CD14-positive monocyte (primary cell): ENCODE measurements at regions not wholly inside any gene's neighbourhood (a gene's known extent, or its start where the extent isn't known, plus 50 kb on each side); places are given as distances from the start of the nearest gene placed in this dataset.

Experiments
- DNase-seq, 3 donors: peaks; one replicate each; pipeline ENCODE4 v3.0.0-alpha.2; 2011 to 2022
- H2AFZ ChIP-seq: 2 replicates; pipeline ENCODE4 v1.6.0; 2012; ENCODE audit warnings: mild to moderate bottlenecking, low read depth, low read length, inconsistent platforms; ENCODE audit not compliant: insufficient read depth, poor library complexity, severe bottlenecking
- H3K27ac ChIP-seq, 2 donors: 1 replicate in 1 of 2; 2 replicates in 1 of 2; pipeline ENCODE4 v1.5.1; 2012 to 2013; ENCODE audit warnings: low read length in 2 of 2, control low read depth in 1 of 2, inconsistent platforms in 1 of 2, low read depth in 1 of 2, mild to moderate bottlenecking in 1 of 2
- H3K27me3 ChIP-seq, 2 donors: one replicate each; pipeline versions ENCODE4 v1.6.0 to v1.6.1; 2011 to 2013; ENCODE audit warnings: low read length in 2 of 2; ENCODE audit not compliant: control insufficient read depth in 2 of 2, insufficient read depth in 2 of 2
- H3K36me3 ChIP-seq, 2 donors: replicated peaks in 1 of 2; 1 replicate in 1 of 2; 2 replicates in 1 of 2; pipeline versions ENCODE4 v1.5.1 to v1.6.1; 2012 to 2013; ENCODE audit warnings: low read length in 2 of 2, control low read depth in 1 of 2, inconsistent platforms in 1 of 2, mild to moderate bottlenecking in 1 of 2; ENCODE audit not compliant: insufficient read depth in 2 of 2, control insufficient read depth in 1 of 2
- H3K4me1 ChIP-seq, 2 donors: 1 replicate in 1 of 2; 2 replicates in 1 of 2; pipeline versions ENCODE4 v1.5.1 to v1.6.1; 2012 to 2013; ENCODE audit warnings: low read length in 2 of 2, control low read depth in 1 of 2, inconsistent platforms in 1 of 2, mild to moderate bottlenecking in 1 of 2, moderate library complexity in 1 of 2; ENCODE audit not compliant: insufficient read depth in 2 of 2, control insufficient read depth in 1 of 2
- H3K4me2 ChIP-seq: replicated peaks from 2 replicates; pipeline ENCODE3; 2012; ENCODE audit warnings: low read length, moderate library complexity, mild to moderate bottlenecking; ENCODE audit not compliant: poor library complexity, severe bottlenecking; ENCODE audit errors: extremely low read depth
- H3K4me3 ChIP-seq, 3 experiments: fragments of 200-600 bp in 1 of 3; sonication (generic) in 1 of 3; replicated peaks in 1 of 3; 1 replicate in 2 of 3; 2 replicates in 1 of 3; pipeline ENCODE4 v1.5.1; 2011 to 2013; ENCODE audit warnings: low read length in 3 of 3, mild to moderate bottlenecking in 3 of 3, control low read depth in 2 of 3, low read depth in 2 of 3, inconsistent platforms in 1 of 3, moderate library complexity in 1 of 3
- H3K79me2 ChIP-seq: 2 replicates; pipeline ENCODE4 v1.6.0; 2012; ENCODE audit warnings: mild to moderate bottlenecking, control low read depth, inconsistent platforms, low read length, moderate library complexity; ENCODE audit not compliant: insufficient read depth
- H3K9ac ChIP-seq: 2 replicates; pipeline ENCODE4 v1.6.0; 2017; ENCODE audit warnings: low read length, mild to moderate bottlenecking; ENCODE audit not compliant: insufficient read depth, poor library complexity, severe bottlenecking
- H3K9me3 ChIP-seq, 2 donors: replicated peaks in 1 of 2; 1 replicate in 1 of 2; 2 replicates in 1 of 2; pipeline versions ENCODE4 v1.5.1 to v1.6.1; 2012 to 2013; ENCODE audit warnings: low read length in 2 of 2, control low read depth in 1 of 2; ENCODE audit not compliant: control insufficient read depth in 1 of 2, insufficient read depth in 1 of 2
- H4K20me1 ChIP-seq: 2 replicates; pipeline ENCODE4 v1.6.0; 2012; ENCODE audit warnings: mild to moderate bottlenecking, low read length, control low read depth, moderate library complexity; ENCODE audit not compliant: insufficient read depth
- H3K27ac Mint-ChIP-seq, 7 donors: one replicate each; pipeline ENCODE4 v1.8.0; 2020; ENCODE audit warnings: mild to moderate bottlenecking in 7 of 7, mixed read lengths in 7 of 7, moderate library complexity in 6 of 7, inconsistent platforms in 2 of 7
- H3K27me3 Mint-ChIP-seq, 3 donors: one replicate each; pipeline ENCODE4 v1.8.0; 2021 to 2022; ENCODE audit warnings: low read depth in 3 of 3, mild to moderate bottlenecking in 3 of 3, mixed read lengths in 3 of 3, moderate library complexity in 3 of 3, inconsistent platforms in 1 of 3
- H3K36me3 Mint-ChIP-seq, 2 donors: one replicate each; pipeline ENCODE4 v1.8.0; 2020; ENCODE audit warnings: mixed read lengths in 2 of 2, inconsistent platforms in 1 of 2, mild to moderate bottlenecking in 1 of 2
- H3K4me1 Mint-ChIP-seq: one replicate; pipeline ENCODE4 v1.8.0; 2020; ENCODE audit warnings: mild to moderate bottlenecking, mixed read lengths
- H3K4me3 Mint-ChIP-seq, 2 donors: one replicate each; pipeline ENCODE4 v1.8.0; 2020; ENCODE audit warnings: mild to moderate bottlenecking in 2 of 2, mixed read lengths in 2 of 2, moderate library complexity in 1 of 2
- H3K9me3 Mint-ChIP-seq, 7 donors: one replicate each; pipeline ENCODE4 v1.8.0; 2020 to 2022; ENCODE audit warnings: mixed read lengths in 7 of 7, mild to moderate bottlenecking in 6 of 7, moderate library complexity in 6 of 7, inconsistent platforms in 2 of 7
- CTCF ChIP-seq: fragments of 200-600 bp; IDR thresholded peaks from one replicate; pipeline ENCODE4 v1.8.0; 2022; ENCODE audit warnings: antibody characterized with exemption, mild to moderate bottlenecking
- WGBS: methylation state at CpG from one replicate; pipeline ENCODE4 v1.1.5; 2013; ENCODE audit warnings: missing lambda C conversion rate; ENCODE audit not compliant: insufficient coverage; 5-methylcytosine and 5-hydroxymethylcytosine counted together
- intact Hi-C, 2 donors: fragments of 100-400 bp; cut with micrococcal nuclease; formaldehyde crosslinking; loops; one replicate each; pipeline versions ENCODE4 v1.15.0 to v1.15.1; 2023

- H3K4me2 ChIP-seq, result no peak overlapping the region
- no peaks in the 10 kb centered on the region for H4K20me1 ChIP-seq
- no peak overlapping the region for H3K4me3 ChIP-seq
- Mint-ChIP-seq H3K27ac (no peak overlapping the region), H3K36me3 (no peaks in the 10 kb centered on the region), H3K4me3 (no peak overlapping the region), H3K9me3 (peaks cover 0 to 4% (median 0%) of the 10 kb centered on the region in 7 donors), H3K4me1 (no peaks in the 10 kb centered on the region), H3K27me3 (peaks cover 0 to 3% (median 2%) of the 10 kb centered on the region in 3 donors)
- no peaks in the 10 kb centered on the region for H3K4me1 ChIP-seq
- 63% methylated on average over 2 of the region's 3 CpGs for WGBS
- no peak overlapping the region for H2AFZ ChIP-seq
- no peak overlapping the region for H3K9ac ChIP-seq
- no peak for DNase-seq
- no peak for TF ChIP-seq CTCF
- intact Hi-C loops, result no loop called here
- H3K36me3 ChIP-seq, result no peaks in the 10 kb centered on the region
- no peaks in the 10 kb centered on the region for H3K9me3 ChIP-seq
- no peak overlapping the region for H3K27ac ChIP-seq
- H3K79me2 ChIP-seq, result no peaks in the 10 kb centered on the region
- H3K27me3 ChIP-seq, result no peaks in the 10 kb centered on the region
Observed at GRCh38 chr9:3027210-3027609, 183.3 kb upstream of the PUM3 start.

- Mint-ChIP-seq H3K4me1 (no peaks in the 10 kb centered on the region), H3K9me3 (peaks cover 0 to 11% (median 2%) of the 10 kb centered on the region in 7 donors), H3K4me3 (no peak overlapping the region), H3K27me3 (peaks cover 0 to 1% (median 1%) of the 10 kb centered on the region in 3 donors), H3K27ac (no peak overlapping the region), H3K36me3 (no peaks in the 10 kb centered on the region)
- no peak for TF ChIP-seq CTCF
- DNase-seq, result no peak
- WGBS, result 100% methylated on average over 2 of the region's 3 CpGs
- Histone ChIP-seq H3K9me3 (no peaks in the 10 kb centered on the region), H3K9ac (no peak overlapping the region), H3K27ac (no peak overlapping the region), H2AFZ (no peak overlapping the region), H3K36me3 (no peaks in the 10 kb centered on the region), H3K4me1 (no peaks in the 10 kb centered on the region), H4K20me1 (no peaks in the 10 kb centered on the region), H3K4me2 (no peak overlapping the region), H3K27me3 (no peaks in the 10 kb centered on the region), H3K4me3 (no peak overlapping the region), H3K79me2 (no peaks in the 10 kb centered on the region)
- intact Hi-C loops, result no loop called here
Observed at GRCh38 chr9:3023449-3023848, 179.6 kb upstream of the PUM3 start.
